Caco-2 (cell line): ENCODE measurements at regions not wholly inside any gene's neighbourhood (a gene's known extent, or its start where the extent isn't known, plus 50 kb on each side); places are given as distances from the start of the nearest gene placed in this dataset.

Source experiments
- BruUV-seq: library from RNA; stranded (reverse); fragments of 400-500 nt; replicated peaks from 2 replicates; lab custom pipeline; 2021; lab: Mats Ljungman, UMichigan
- CTCF ChIA-PET: fragments of 300-600 bp; sonication (Branson Sonifier 250); formaldehyde crosslinking; loops from one replicate; lab custom pipeline; 2022; ENCODE audit warnings: antibody characterized with exemption; lab: Charles Lee
- POLR2A ChIA-PET: fragments of 300-600 bp; sonication (Branson Sonifier 250); formaldehyde crosslinking; loops from one replicate; lab custom pipeline; 2022; ENCODE audit warnings: antibody characterized with exemption; lab: Charles Lee
- DNase-seq, 2 experiments: peaks; one replicate each; pipeline versions ENCODE4 v3.0.0 to v3.0.0-alpha.2; 2020 to 2022
- H3K27me3 ChIP-seq: replicated peaks from 2 replicates; pipeline ENCODE4 v1.6.0; 2011; ENCODE audit warnings: low read length; ENCODE audit not compliant: control insufficient read depth, insufficient read depth
- H3K36me3 ChIP-seq: 2 replicates; pipeline ENCODE4 v1.5.1; 2011; ENCODE audit warnings: low read length; ENCODE audit not compliant: control insufficient read depth, insufficient read depth
- H3K4me1 ChIP-seq: fragments of 250-450 bp; sonication (Bioruptor Pico); 2 replicates; pipeline ENCODE4 v1.5.1; 2020; ENCODE audit warnings: mild to moderate bottlenecking
- H3K4me3 ChIP-seq: 2 replicates; pipeline ENCODE4 v1.5.1; 2011; ENCODE audit warnings: low read depth, mild to moderate bottlenecking, control low read depth, low read length
- H3K9me3 ChIP-seq: fragments of 250-450 bp; sonication (Bioruptor Pico); 2 replicates; pipeline ENCODE4 v1.5.1; 2020; ENCODE audit warnings: mild to moderate bottlenecking, moderate library complexity
- H3K27ac Mint-ChIP-seq: one replicate; pipeline ENCODE4 v1.8.0; 2022; ENCODE audit warnings: mixed read lengths; ENCODE audit not compliant: unreplicated experiment
- H3K27me3 Mint-ChIP-seq: one replicate; pipeline ENCODE4 v1.8.0; 2022; ENCODE audit warnings: mixed read lengths; ENCODE audit not compliant: insufficient read depth, unreplicated experiment
- H3K36me3 Mint-ChIP-seq: one replicate; pipeline ENCODE4 v1.8.0; 2022; ENCODE audit warnings: mild to moderate bottlenecking, mixed read lengths; ENCODE audit not compliant: insufficient read depth, unreplicated experiment
- H3K4me1 Mint-ChIP-seq: one replicate; pipeline ENCODE4 v1.8.0; 2022; ENCODE audit warnings: low read depth, mixed read lengths; ENCODE audit not compliant: unreplicated experiment
- H3K4me3 Mint-ChIP-seq: one replicate; pipeline ENCODE4 v1.8.0; 2022; ENCODE audit warnings: mild to moderate bottlenecking, moderate library complexity, mixed read lengths; ENCODE audit not compliant: unreplicated experiment
- H3K9me3 Mint-ChIP-seq: one replicate; pipeline ENCODE4 v1.8.0; 2022; ENCODE audit warnings: mixed read lengths; ENCODE audit not compliant: unreplicated experiment
- CTCF ChIP-seq, 2 experiments: fragments of 200-600 bp in 1 of 2; IDR thresholded peaks; 1 replicate in 1 of 2; 2 replicates in 1 of 2; pipeline versions ENCODE4 v1.5.1 to v1.8.0; 2011 to 2022; ENCODE audit warnings: antibody characterized with exemption in 1 of 2, control low read depth in 1 of 2, inconsistent platforms in 1 of 2, low read depth in 1 of 2, low read length in 1 of 2, mild to moderate bottlenecking in 1 of 2, moderate library complexity in 1 of 2; ENCODE audit not compliant: insufficient read depth in 1 of 2, severe bottlenecking in 1 of 2, unreplicated experiment in 1 of 2
- intact Hi-C: fragments of 100-400 bp; cut with micrococcal nuclease; formaldehyde crosslinking; loops from one replicate; pipeline ENCODE4 v1.10.0; 2022; ENCODE audit not compliant: unreplicated experiment

DNA sequence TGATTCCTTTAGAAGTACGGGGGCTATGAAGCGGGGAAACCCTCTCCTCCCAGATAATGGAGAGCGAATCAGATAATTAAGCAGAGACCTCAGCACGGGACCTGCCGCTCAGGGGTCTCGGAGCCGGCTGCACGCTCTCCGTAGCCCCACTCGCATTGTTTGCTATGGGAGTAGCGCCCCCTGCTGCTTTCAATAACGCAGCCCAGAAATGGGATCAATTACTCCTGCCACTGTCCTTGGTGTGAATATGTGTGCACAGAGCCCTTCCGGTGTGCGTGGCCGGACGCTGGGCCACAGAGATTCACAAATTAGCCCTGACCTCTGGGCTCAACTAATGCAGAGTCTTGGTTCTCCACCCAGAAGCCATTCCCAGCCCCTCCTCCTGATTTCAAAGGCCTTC is 76.4 kb upstream of the TMEM132C start:
- no TSS peak for BruUV-seq
- Histone ChIP-seq H3K4me1 (no peaks in the 10 kb centered on the region), H3K27me3 (no peaks in the 10 kb centered on the region), H3K9me3 (no peaks in the 10 kb centered on the region), H3K36me3 (no peaks in the 10 kb centered on the region), H3K4me3 (no peak overlapping the region)
- Mint-ChIP-seq H3K4me1 (no peaks in the 10 kb centered on the region), H3K27me3 (no peaks in the 10 kb centered on the region), H3K36me3 (no peaks in the 10 kb centered on the region), H3K27ac (no peak overlapping the region), H3K4me3 (no peak overlapping the region), H3K9me3 (no peaks in the 10 kb centered on the region)
- DNase-seq = no peak
- ChIA-PET CTCF (no interaction called here), POLR2A (no interaction called here)
- intact Hi-C loops = no loop called here
- no peak for TF ChIP-seq CTCF (IDR thresholded peaks at IDR 0.05; ENCODE audit: insufficient read depth in 1 of 2, low read depth in 1 of 2, low read length in 1 of 2, severe bottlenecking in 1 of 2, unreplicated experiment in 1 of 2)

DNA sequence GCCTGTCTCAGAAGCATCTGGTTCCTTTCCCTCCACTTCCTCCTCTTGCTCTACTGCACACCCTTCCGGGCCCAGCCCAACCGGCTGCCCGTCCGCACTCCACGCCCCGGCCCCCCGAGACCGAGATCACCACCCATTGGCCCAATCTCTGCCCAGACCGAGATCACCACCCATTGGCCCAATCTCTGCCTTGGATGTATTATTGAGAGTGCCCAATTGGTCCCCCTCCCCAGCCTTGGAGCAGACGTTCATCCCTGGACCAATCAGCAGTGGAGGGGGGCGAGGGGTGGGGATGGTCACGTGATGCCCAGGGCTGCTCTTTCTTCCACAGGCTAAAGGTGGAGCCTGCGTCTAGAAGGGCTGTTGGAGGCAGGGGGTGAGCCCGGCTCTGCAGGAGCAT is 75.6 kb upstream of the TMEM132C start:
- TF ChIP-seq CTCF (IDR thresholded peaks at IDR 0.05; ENCODE audit: insufficient read depth in 1 of 2, low read depth in 1 of 2, low read length in 1 of 2, severe bottlenecking in 1 of 2, unreplicated experiment in 1 of 2) = no peak
- ChIA-PET POLR2A (no interaction called here), CTCF (no interaction called here)
- BruUV-seq = no TSS peak
- H3K27me3 Mint-ChIP-seq = no peaks in the 10 kb centered on the region
- no peaks in the 10 kb centered on the region for H3K36me3 Mint-ChIP-seq
- no peak overlapping the region for H3K27ac Mint-ChIP-seq
- H3K4me3 Mint-ChIP-seq = no peak overlapping the region
- intact Hi-C loops = no loop called here
- H3K27me3 ChIP-seq = no peaks in the 10 kb centered on the region
- no peaks in the 10 kb centered on the region for H3K9me3 Mint-ChIP-seq
- no peak overlapping the region for H3K4me3 ChIP-seq
- H3K36me3 ChIP-seq = no peaks in the 10 kb centered on the region
- H3K4me1 ChIP-seq = no peaks in the 10 kb centered on the region
- no peak for DNase-seq
- H3K4me1 Mint-ChIP-seq = no peaks in the 10 kb centered on the region
- H3K9me3 ChIP-seq = no peaks in the 10 kb centered on the region

DNA sequence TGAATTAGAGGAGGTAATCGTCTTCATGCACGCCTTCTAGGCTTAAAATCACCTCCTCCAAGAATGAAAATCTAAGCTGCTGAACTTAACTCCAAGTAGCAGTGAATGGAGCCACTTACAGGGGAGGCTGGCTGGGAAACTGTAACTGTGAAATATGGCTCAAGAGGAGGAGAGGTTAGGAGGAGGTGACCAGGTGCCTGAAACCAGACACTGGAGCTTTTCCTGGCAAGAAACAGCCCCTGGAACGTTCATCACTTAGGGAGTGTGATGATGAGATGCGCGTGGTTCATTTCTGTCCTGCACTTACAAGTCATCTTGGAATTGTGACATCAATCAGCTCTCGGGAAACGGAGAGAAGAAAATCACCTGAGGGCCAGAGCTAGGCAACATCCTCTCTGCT is 62.3 kb upstream of the TMEM132C start:
- no TSS peak for BruUV-seq
- ChIA-PET POLR2A (no interaction called here), CTCF (no interaction called here)
- TF ChIP-seq CTCF (IDR thresholded peaks at IDR 0.05; ENCODE audit: insufficient read depth in 1 of 2, low read depth in 1 of 2, low read length in 1 of 2, severe bottlenecking in 1 of 2, unreplicated experiment in 1 of 2) = no peak
- no peaks in the 10 kb centered on the region for H3K4me1 Mint-ChIP-seq
- no peak for DNase-seq
- no peaks in the 10 kb centered on the region for H3K36me3 ChIP-seq
- no peak overlapping the region for H3K4me3 ChIP-seq
- no peak overlapping the region for H3K4me3 Mint-ChIP-seq
- peaks cover 2% of the 10 kb centered on the region; the same call in 1 of the 2 replicates for H3K9me3 ChIP-seq
- no peaks in the 10 kb centered on the region for H3K27me3 ChIP-seq
- intact Hi-C loops = no loop called here
- no peak overlapping the region for H3K27ac Mint-ChIP-seq
- no peaks in the 10 kb centered on the region for H3K27me3 Mint-ChIP-seq
- no peaks in the 10 kb centered on the region for H3K36me3 Mint-ChIP-seq
- H3K9me3 Mint-ChIP-seq = peaks cover 6% of the 10 kb centered on the region
- no peaks in the 10 kb centered on the region for H3K4me1 ChIP-seq
